MM.1S (cell line): ENCODE measurements at regions not wholly inside any gene's neighbourhood (a gene's known extent, or its start where the extent isn't known, plus 50 kb on each side); places are given as distances from the start of the nearest gene placed in this dataset.

Experiments
- DNase-seq: peaks from one replicate; pipeline ENCODE4 v3.0.0-alpha.2; 2015
- H2AFZ ChIP-seq: fragments of 300-600 bp; sonication (generic); 2 replicates; pipeline ENCODE4 v1.6.0; 2016; ENCODE audit warnings: antibody characterized with exemption, low read length
- H3F3A ChIP-seq: fragments of 300-600 bp; sonication (generic); 2 replicates; pipeline ENCODE4 v1.6.1; 2016; ENCODE audit warnings: mild to moderate bottlenecking, antibody characterized with exemption, low read length, moderate library complexity, mixed read lengths; ENCODE audit not compliant: insufficient read depth
- H3K27ac ChIP-seq: fragments of 300-600 bp; sonication (generic); 2 replicates; pipeline ENCODE4 v1.5.1; 2016; ENCODE audit warnings: mild to moderate bottlenecking, low read length
- H3K27me3 ChIP-seq: fragments of 300-600 bp; sonication (generic); replicated peaks from 2 replicates; pipeline ENCODE4 v1.6.0; 2016; ENCODE audit warnings: low read length; ENCODE audit not compliant: insufficient read depth
- H3K36me3 ChIP-seq: fragments of 300-600 bp; sonication (generic); replicated peaks from 2 replicates; pipeline ENCODE4 v1.6.1; 2016; ENCODE audit warnings: mild to moderate bottlenecking, low read length, mixed read lengths; ENCODE audit not compliant: insufficient read depth
- H3K4me1 ChIP-seq: fragments of 300-600 bp; sonication (generic); 2 replicates; pipeline ENCODE4 v1.6.1; 2016; ENCODE audit warnings: low read length, mixed read lengths
- H3K4me2 ChIP-seq: fragments of 300-600 bp; sonication (generic); 2 replicates; pipeline ENCODE4 v1.6.0; 2016; ENCODE audit warnings: low read depth, low read length
- H3K4me3 ChIP-seq: fragments of 300-600 bp; sonication (generic); 2 replicates; pipeline ENCODE4 v1.5.1; 2016; ENCODE audit warnings: low read length, mixed read lengths
- H3K79me2 ChIP-seq: fragments of 300-600 bp; sonication (generic); 2 replicates; pipeline ENCODE4 v1.6.1; 2016; ENCODE audit warnings: mixed run types, low read length, mixed read lengths
- H3K9ac ChIP-seq: fragments of 300-600 bp; sonication (generic); 2 replicates; pipeline ENCODE4 v1.6.1; 2016; ENCODE audit warnings: low read length, mixed read lengths
- H3K9me2 ChIP-seq: fragments of 300-600 bp; sonication (generic); replicated peaks from 2 replicates; pipeline ENCODE4 v1.6.1; 2016; ENCODE audit warnings: mild to moderate bottlenecking, low read length, mixed read lengths; ENCODE audit not compliant: insufficient read depth
- H3K9me3 ChIP-seq: fragments of 300-600 bp; sonication (generic); replicated peaks from 2 replicates; pipeline ENCODE4 v1.6.1; 2016; ENCODE audit warnings: mild to moderate bottlenecking, low read length, mixed read lengths; ENCODE audit not compliant: insufficient read depth
- H4K20me1 ChIP-seq: fragments of 300-600 bp; sonication (generic); 2 replicates; pipeline ENCODE4 v1.6.1; 2016; ENCODE audit warnings: mild to moderate bottlenecking, low read length, moderate library complexity, mixed read lengths; ENCODE audit not compliant: insufficient read depth
- EZH2 ChIP-seq: fragments of 300-600 bp; sonication (generic); optimal IDR thresholded peaks from 2 replicates; pipeline ENCODE3; 2017; ENCODE audit warnings: low read depth, mild to moderate bottlenecking, antibody characterized with exemption, low read length, mixed read lengths
- EZH2phosphoT487 ChIP-seq: fragments of 300-600 bp; sonication (generic); IDR thresholded peaks from 2 replicates; pipeline ENCODE4 v1.6.1; 2018; ENCODE audit warnings: antibody characterized with exemption, low read length
- TF ChIP-seq, protein P1 (sequence below): fragments of 300-600 bp; sonication (generic); IDR thresholded peaks from 2 replicates; pipeline ENCODE4 v1.5.1; 2016; ENCODE audit warnings: antibody characterized with exemption, low read length, mixed read lengths

DNA sequence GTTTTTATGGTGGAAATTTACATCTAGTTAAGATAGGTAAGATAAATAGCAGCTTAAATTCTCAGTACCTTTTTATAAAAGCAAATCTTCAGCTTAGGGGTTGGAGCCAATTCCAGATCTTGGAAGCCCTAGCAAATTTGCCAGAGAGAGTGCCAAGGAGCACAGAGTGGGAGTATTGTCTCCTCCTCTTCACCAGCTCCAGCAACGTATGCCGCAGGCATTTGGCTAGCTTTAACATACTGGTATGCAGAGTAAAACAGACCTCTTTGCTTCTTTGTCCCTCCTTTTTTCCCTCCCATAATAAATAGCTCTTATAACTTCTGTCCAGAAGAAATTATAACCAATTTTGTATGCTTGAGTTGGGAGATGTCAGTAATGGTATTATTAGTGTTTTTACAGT is 140.4 kb downstream of the DIPK2A start:
- no peaks in the 10 kb centered on the region for H3K9me3 ChIP-seq
- H3K4me3 ChIP-seq = no peak overlapping the region
- no peaks in the 10 kb centered on the region for H3K27me3 ChIP-seq
- H3K9ac ChIP-seq = no peak overlapping the region
- H3K4me2 ChIP-seq = no peak overlapping the region
- H3K36me3 ChIP-seq = no peaks in the 10 kb centered on the region
- H4K20me1 ChIP-seq = no peaks in the 10 kb centered on the region
- no peak for TF ChIP-seq EZH2phosphoT487
- TF ChIP-seq EZH2 = no peak
- TF ChIP-seq, protein P1, sequence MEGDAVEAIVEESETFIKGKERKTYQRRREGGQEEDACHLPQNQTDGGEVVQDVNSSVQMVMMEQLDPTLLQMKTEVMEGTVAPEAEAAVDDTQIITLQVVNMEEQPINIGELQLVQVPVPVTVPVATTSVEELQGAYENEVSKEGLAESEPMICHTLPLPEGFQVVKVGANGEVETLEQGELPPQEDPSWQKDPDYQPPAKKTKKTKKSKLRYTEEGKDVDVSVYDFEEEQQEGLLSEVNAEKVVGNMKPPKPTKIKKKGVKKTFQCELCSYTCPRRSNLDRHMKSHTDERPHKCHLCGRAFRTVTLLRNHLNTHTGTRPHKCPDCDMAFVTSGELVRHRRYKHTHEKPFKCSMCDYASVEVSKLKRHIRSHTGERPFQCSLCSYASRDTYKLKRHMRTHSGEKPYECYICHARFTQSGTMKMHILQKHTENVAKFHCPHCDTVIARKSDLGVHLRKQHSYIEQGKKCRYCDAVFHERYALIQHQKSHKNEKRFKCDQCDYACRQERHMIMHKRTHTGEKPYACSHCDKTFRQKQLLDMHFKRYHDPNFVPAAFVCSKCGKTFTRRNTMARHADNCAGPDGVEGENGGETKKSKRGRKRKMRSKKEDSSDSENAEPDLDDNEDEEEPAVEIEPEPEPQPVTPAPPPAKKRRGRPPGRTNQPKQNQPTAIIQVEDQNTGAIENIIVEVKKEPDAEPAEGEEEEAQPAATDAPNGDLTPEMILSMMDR = no peak
- no peaks in the 10 kb centered on the region for H3K9me2 ChIP-seq
- no peak for DNase-seq
- H3K79me2 ChIP-seq = no peaks in the 10 kb centered on the region
- H3K4me1 ChIP-seq = peaks cover 9% of the 10 kb centered on the region
- H3F3A ChIP-seq = no peaks in the 10 kb centered on the region
- no peak overlapping the region for H3K27ac ChIP-seq
- H2AFZ ChIP-seq = no peak overlapping the region

DNA sequence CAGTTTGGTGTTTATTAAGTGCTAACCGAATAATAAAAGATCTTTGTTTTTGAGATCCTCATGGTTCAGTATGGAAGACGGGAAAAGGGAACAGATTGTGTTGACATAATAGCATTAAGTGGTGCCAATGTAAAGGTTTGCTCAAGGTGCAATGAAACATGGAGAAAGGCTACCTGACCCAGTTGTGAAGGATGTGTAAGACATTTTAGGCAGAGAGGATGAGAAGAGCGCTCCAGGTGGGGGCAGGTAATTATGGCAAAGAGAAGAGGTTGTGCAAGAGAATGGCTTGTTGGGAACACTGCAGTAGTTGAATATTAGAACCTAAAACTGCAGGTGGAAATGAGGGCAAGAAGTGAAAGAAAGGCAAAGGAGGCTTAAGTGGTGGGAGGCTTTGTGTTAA is 140.8 kb downstream of the DIPK2A start:
- Histone ChIP-seq H3K4me3 (no peak overlapping the region), H3K4me1 (peaks cover 9% of the 10 kb centered on the region), H3K27ac (no peak overlapping the region), H3K36me3 (no peaks in the 10 kb centered on the region), H3K9me2 (no peaks in the 10 kb centered on the region), H3F3A (no peaks in the 10 kb centered on the region), H3K9ac (no peak overlapping the region), H3K27me3 (no peaks in the 10 kb centered on the region), H3K4me2 (no peak overlapping the region), H3K79me2 (no peaks in the 10 kb centered on the region), H4K20me1 (no peaks in the 10 kb centered on the region), H3K9me3 (no peaks in the 10 kb centered on the region), H2AFZ (no peak overlapping the region)
- DNase-seq = no peak
- TF ChIP-seq, protein P1 = no peak
- no peak for TF ChIP-seq EZH2phosphoT487
- no peak for TF ChIP-seq EZH2

DNA sequence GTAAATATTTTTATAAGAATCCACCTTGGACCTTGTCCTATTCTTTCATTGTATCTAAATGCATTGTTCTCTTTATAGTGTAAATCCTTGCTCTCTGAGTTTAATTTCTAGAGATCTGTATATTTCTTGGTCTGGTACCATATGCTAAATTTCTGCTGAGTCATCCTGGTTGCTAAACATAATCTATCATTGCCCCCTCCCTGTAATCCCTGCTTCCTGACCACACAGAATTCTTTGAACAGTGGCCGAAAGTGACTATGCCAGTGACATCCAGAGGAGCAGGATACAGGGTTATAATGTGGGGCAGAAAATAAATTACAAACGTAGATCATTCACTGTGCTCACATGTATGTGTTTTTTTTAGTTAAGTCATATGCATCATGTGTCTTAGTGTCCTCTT is 143.1 kb downstream of the DIPK2A start:
- H3K9ac ChIP-seq = no peak overlapping the region
- H3K9me3 ChIP-seq = no peaks in the 10 kb centered on the region
- no peaks in the 10 kb centered on the region for H3K36me3 ChIP-seq
- H2AFZ ChIP-seq = no peak overlapping the region
- no peaks in the 10 kb centered on the region for H4K20me1 ChIP-seq
- no peak overlapping the region for H3K27ac ChIP-seq
- no peaks in the 10 kb centered on the region for H3K79me2 ChIP-seq
- no peak for DNase-seq
- no peaks in the 10 kb centered on the region for H3K27me3 ChIP-seq
- no peak overlapping the region for H3K4me2 ChIP-seq
- H3K9me2 ChIP-seq = no peaks in the 10 kb centered on the region
- no peaks in the 10 kb centered on the region for H3F3A ChIP-seq
- TF ChIP-seq EZH2phosphoT487 (no peak), EZH2 (no peak)
- TF ChIP-seq, protein P1 = no peak
- H3K4me1 ChIP-seq = peaks cover 6% of the 10 kb centered on the region
- H3K4me3 ChIP-seq = no peak overlapping the region
